HG03103 (cell line): ENCODE measurements at regions not wholly inside any gene's neighbourhood (a gene's known extent, or its start where the extent isn't known, plus 50 kb on each side); places are given as distances from the start of the nearest gene placed in this dataset.
A peak's percentile ranks its signal among the peaks of the same experiment; 100 is the strongest.
"Not testable (repeated sequence)": the region's sequence is repeated elsewhere in the genome, so short reads cannot be mapped to it uniquely, and the experiment has no call there.

Experiments
- ATAC-seq: cut with Tn5 transposase; IDR thresholded peaks from one replicate; pipeline ENCODE4 v1.9.1; 2021; ENCODE audit warnings: low read depth; ENCODE audit not compliant: unreplicated experiment

DNA sequence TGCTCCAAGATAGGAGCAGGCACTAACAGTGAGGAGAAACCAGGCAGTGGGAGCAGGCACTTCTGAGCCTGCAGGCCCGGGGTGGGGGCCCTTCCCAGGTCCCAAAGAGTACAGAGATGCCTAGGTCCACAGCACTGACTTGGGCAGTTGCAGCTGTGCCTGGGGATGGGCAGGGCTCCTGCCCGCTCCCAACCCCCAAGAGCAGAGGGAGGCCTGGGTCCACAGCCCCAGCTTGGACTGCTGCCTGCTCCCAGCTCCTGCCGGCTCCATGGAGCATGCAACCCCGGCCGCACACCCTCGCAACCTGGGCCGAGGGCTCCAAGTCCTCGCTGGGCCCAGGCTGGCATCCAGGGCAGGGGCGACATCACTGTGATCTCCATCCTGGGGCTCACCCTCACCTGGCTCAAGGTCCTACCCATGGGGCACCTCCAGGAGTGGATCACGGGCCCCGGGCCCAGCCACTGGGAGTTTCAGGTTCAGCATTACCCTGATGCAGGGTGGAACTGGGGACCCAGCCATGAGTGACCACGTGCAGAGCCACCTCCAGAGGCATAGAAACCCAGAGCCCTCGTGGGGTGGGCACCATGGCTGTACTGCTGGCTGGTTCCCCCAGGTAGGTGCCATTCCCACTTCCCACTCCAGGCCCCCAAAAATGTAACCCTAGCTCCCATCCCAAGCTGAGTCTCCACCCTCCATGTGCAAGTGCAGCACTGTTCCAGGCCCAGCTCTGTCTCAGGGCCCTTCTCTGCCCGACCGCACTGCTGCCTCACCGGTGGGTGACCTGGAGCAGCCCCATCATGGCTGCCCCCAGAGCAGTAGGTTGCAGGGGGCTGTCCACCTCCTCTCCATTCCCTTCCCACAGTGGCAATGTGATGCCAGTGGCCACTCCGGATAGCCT, 325.6 kb downstream of the NR4A2 start:
- ATAC-seq: no peak

DNA sequence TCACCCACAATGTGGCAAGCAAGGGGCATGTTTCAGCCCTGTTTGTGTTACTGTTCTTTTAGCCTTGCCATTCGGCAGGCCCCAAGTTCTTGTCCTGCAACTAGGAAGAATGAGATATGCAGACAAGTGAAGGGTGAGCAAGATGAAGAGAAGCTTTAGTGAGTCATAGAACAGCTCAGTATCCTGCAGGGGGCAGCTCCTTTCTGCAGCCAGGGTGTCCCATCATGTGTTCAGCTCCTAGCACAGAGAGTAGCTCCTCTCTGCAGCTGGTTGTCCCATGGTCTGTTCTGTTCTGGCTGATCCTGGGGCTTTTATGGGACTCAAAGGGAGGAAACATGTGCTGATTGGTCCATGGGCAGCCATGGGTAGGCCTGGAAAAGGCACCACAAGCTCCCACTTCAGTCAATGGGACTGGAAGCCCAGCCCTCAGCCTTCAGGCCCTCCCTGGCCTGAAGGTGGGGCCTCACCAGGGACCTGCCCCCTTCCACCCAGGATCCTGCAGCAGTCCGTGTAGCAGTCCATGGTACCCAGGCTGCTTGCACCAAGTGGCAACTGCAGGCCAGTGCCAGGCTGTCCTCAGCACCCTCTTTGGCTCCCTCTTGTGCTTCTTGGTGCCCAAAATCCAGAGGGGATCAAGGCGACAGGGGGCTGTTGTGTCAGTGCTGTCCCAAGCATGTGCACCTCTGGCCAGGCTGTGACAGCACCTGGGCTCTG, 326.4 kb downstream of the NR4A2 start:
- no peak for ATAC-seq

DNA sequence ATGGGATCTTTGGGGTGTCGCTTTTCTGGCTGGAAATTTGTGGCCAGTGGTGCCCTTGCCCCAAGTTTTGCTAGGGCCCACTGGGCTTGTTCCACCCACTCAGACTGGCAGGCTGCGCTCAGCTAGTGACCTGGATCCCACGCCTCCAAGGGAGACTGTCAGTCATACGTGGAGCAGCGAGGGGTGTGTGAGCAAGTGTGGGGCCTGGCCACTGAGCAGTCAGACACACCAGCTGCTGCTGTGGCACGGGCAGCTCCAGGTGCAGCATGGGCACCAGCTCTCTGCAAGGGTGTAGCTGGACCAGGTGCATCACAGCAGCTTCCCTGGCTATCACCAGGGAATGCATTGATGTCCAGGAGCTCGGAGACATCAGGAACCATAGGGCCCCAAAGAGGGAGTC, 327.0 kb downstream of the NR4A2 start:
- no peak for ATAC-seq

DNA sequence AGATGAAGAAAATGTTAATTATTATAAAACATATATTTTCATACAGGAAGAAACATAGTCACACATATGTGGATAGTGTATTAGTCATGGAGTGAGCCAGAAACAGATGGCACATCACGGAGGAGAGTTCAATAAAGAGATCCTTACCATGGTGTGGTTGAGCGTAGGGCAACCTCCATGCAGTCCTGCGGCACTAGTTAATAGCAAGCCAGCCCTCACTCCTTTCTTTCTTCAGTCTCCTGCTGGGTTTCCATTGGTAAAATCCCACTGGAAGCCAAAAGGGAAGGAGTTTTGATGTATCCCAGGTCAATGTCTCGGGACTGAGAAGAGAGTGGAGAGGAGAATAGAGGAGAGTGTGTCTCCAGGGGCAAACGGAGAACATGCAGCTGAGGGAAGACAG, 328.1 kb downstream of the NR4A2 start:
- ATAC-seq: no peak

DNA sequence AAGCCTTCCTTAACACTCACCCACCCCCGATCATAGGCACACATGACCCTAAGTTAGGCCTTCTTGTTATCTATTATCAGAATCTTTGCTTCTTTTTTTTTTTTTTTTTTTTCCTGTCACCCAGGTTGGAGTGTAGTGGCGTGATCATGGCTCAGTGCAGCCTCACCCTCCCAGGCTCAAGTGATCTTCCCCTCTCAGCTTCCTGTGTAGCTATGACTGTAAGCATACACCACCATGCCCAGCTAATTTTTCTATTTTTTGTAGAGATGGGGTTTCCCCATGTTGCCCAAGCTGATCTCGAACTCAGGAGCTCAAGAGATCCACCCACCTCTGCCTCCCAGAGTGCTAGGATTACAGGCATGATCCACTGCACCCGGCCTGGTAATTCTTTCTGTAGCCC, 328.7 kb downstream of the NR4A2 start:
- ATAC-seq: no peak

DNA sequence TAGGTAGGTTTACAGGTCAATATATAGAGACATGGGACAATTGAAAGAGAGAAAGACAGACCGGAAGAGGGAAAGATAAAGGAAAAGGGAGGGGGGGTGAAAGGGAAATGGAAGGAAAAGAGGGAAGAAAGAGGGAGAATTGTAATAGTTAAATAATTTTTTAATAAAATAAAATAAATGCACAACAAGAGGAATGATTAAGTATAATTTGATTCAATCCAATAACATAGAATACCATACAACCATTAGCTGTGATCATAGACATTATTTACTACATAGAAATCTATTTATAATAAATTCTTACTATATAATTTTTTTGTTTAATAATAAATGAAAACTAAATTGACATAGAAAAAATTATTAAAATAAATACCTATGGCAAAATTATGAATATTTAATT, 330.7 kb downstream of the NR4A2 start:
- ATAC-seq: no peak

DNA sequence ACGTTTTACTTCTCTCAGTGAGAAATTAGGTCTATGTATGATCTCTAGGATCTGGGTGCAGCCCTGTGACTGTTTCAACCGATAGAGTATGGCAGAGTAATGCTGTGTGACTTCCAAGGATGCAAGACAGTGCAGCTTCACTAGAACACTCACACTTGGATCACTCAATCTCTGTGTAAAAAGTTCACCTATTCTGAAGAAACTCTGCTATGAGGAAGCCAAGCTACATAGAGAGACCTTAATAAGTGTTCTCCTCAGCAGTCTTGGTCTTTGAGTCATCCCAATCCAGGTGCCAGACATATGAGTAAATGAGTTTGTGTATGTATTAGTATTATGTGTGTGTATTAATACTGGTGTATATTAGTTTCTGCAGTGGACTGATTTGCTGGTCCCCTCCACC, 335.0 kb downstream of the NR4A2 start:
- ATAC-seq: no peak

DNA sequence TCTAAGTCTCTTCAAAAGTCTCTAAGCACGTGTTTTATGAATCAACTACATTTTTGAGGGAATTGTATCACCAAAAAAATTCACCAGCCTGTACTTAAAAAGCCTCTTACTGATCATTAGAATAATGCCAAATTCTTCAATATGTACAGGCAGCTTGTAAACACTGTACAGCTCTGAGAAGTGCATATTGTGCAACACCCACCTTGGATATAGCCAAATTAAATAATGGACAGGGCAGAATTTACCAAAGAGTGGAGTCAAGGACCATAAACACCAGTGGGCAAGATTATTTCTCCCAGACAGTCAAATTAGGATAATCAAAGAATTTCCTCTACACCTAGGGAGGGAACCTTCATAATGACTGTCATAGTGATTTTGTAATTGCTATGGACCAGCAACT, 338.2 kb downstream of the NR4A2 start:
- no peak for ATAC-seq

DNA sequence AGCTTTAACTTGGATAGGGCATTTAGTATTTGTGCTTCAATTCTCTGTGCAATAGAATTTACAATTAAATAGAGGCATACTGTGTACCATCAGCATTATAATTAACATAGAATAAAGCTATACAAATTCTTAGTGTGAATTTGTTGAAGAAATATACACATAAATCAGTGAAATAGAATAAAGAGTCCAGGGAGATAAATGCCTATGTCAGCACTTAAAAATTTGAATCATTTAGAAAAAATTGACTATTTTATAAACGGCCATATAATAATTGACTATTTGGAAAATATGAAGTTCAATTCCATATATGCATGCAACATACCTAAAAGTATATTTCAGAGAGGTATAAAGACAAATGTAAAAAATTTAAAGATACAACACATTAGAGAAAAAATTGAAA, 348.7 kb downstream of the NR4A2 start:
- no peak for ATAC-seq

DNA sequence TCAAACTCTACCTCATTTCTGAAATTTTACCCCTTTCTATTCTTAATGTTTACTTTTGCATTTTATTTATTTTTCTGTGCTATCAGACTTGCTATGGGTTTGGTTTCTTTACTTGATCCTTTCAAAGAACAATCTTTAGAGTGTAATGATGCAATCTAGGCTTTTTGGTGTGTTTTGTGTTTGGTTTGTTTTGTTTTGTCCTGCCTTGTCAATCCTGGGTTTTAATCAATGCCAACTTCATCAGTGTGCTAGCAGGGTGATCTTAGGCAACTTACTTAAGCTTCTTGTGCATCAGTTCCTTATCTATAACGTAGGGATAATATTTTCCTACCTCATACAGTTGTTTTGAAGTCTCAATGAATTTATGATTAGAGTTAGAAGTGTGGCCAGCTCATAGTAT, 350.4 kb downstream of the NR4A2 start:
- no peak for ATAC-seq

DNA sequence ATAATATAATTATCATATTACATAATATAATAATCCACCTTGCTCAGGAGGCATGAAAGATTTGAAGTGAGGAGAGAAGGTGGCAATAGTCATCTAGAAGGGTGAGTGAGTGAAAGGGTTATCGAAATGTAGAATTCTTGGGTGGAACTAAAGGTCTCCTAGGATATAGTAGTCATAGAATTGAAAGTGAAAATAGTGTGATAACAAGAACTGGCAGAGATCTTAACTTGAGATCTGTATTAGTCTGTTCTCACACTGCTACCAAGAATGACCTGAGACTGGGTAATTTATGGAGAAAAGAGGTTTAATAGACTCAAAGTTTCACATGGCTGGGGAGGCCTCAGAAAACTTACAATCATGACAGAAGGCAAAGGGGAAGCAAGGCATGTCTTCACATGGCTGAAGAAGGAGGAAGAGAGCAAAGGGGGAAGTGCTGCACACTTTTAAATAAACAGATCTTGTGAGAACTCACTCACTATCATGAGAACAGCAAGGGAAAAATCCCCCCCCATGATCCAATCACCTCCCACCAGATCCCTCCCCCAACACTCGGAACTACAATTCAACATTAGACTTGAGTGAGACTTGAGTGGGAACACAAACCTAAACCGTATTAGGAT, 351.5 kb downstream of the NR4A2 start:
- peak; percentile 58 for ATAC-seq

DNA sequence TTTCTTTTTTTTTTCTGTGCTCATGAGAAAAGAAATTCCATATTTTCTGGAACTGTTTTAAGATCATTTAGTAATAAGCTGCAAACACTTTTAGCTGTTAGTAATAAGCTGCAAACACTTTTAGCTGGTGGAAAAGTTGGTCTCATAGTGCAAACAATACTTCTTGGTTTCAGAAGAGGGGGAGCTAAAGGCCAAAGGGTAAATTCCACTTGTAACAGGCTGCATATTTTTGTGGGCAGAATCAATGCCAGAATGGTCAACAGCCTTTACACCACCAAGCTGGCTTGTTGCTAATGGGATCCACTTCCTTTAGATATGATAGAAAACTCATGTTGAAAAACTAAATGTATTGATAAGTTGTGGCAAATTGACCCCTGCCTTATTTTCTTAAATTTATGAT, 356.8 kb downstream of the NR4A2 start:
- no peak for ATAC-seq

DNA sequence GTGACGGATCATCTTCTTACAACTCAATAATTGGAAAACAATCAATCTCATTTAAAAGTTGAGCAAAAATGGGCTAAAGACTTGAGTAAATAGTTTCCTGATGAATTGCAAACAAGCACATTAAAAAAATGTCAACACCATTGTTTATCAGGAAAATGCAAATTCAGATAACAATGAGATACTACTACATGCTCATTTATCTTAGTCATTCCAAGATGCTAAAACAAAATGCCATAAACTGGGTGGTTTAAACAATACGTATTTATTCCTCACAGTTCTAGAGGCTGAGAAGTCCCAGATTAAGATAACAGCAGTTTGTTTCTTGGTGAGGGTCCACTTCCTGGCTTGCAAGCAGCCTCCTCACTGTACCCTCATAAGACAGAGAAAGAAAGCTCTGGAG, 359.6 kb downstream of the NR4A2 start:
- ATAC-seq: no peak

DNA sequence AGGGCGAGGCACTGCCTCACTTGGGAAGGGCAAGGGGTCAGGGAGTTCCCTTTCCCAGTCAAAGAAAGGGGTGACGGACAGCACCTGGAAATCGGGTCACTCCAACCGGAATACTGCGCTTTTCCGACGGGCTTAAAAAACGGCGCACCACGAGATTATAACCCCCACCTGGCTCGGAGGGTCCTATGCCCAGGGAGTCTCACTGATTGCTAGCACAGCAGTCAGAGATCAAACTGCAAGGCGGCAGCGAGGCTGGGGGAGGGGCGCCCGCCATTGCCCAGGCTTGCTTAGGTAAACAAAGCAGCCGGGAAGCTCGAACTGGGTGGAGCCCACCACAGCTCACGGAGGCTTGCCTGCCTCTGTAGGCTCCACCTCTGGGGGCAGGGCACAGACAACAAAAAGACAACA, 366.5 kb downstream of the NR4A2 start:
- not testable (repeated sequence) for ATAC-seq

DNA sequence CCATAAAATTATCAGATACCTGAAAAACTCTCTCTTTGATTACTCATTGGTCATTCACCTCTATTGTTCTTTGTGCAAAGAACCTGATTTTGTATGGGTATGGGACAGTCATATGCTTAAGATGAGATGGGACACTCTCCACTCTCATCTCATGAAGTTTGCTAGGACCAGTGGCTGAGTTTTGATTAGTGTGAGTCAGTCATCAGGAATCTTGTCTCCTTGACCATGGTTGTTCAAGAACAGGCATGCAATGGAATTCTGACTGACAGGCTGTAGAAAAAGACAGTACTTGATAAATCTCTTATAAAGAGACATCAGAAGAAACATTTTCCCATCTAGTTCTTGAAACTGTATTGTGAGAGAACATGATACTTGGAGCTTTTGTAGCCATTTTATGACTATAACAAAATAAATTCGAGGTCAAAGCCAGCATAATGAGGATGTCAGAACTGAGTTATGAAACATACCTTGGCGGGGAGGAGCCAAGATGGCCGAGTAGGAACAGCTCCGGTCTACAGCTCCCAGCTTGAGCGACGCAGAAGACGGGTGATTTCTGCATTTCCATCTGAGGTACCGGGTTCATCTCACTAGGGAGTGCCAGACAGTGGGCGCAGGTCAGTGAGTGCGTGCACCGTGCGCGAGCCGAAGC, 367.0 kb downstream of the NR4A2 start:
- no peak for ATAC-seq

DNA sequence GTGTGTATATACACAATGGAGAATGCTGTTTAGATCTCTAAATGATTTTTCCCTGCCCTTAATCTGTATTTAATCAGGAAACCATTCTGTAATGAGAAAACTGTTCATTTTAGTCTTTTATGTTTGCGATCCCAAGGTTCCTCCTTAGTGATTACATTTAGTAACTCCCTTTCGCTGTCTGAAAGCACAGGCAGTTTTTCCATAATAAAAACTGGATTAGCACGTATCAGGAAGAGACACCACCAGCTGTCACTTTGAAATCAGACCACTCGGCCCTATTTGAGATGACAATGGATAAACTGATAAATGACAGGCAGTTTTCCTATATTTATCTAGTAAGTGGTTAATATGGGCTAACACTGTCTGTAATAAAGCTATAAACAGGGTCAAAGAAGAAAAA, 370.9 kb downstream of the NR4A2 start:
- ATAC-seq: no peak

DNA sequence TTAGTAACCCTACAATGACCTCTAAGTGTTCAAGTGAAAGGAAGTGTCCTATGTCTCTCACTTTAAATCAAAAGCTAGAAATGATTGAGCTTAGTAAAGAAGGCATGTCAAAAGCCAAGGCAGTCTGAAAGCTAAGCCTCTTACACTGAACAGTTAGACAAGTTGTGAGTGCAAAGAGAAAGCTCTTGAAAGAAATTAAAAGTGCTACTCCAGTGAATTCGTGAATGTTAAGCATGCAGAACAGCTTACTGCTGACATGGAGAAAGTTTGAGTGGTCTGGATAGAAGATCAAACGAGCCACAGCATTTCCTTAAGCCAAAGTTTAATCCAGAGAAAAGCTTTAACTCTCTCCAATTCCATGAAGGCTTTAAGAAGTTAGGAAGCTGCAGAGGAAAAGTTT, 373.7 kb downstream of the NR4A2 start:
- no peak for ATAC-seq

DNA sequence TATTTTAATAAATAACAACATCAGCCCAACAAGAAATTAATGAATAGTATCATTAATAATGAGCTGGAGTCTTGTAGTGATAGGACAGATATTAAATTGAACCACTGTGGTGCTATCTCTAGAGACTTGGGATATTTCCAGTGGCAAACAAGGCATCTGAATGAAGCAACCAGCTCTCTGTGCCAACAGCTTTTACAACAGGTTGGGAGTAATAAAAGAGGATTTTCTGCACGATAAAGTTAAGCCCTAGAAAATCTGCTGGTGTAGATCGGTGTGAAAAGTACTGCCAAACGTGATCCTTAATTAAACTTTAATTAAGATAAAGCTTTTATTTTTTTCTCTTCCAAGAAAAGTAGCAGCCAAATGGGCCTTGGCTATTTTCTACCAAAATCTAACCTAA, 385.5 kb downstream of the NR4A2 start:
- no peak for ATAC-seq

DNA sequence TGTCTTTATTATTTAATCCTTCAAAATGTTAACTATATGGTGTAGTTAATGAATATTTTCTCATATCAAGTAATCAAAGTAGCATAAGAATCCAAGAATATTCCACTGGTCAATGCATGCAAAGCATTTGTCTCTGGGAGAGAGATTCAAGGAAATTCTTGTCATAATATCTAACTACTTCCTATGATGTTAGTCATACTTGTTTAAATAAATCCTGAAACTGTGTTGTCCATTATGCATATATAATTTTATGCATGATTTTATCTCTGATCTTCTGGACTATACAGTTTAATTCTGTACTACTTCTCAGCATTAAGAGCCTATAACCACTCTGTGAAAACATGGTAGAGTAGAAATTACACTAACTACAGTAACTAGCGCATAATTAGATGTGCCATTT, 388.3 kb downstream of the NR4A2 start:
- no peak for ATAC-seq

DNA sequence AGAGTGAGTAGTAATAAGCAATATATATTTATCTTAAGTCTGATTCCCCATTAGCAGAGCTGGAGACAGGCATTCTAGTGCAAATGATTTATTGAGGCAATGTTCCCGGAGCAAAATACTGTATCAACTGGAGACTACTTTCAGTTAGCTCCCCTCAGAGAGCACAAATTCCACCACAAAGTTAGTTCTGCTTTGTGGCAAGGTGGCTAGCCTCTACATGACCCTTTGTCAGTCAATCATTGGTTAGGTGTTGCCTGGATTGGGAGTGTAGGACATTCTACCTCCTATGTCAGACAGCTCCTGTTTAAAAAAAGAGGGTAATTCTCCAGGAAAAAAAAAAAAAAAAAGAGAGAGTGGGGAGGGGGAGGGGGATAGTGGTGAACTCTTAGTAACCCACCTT, 402.2 kb downstream of the NR4A2 start:
- ATAC-seq: no peak

DNA sequence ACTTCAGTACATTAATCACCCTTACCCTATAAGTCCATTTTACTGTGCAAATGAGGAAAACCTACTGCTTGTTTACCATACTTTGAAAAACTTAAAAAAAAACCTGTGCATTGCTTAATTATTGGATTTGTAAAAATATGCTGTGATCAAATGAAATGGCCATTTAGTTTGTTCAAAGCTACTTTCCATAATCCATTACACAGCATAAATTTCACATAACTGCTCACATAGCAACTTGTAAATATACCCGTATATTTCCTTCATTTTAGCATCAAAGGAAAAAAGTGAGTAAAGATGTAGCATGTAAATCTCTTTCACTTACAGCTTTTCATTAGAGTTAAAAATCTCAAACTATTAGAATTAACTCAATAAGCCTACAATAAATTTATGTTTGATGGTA, 415.1 kb downstream of the NR4A2 start:
- ATAC-seq: no peak
